Muscle of back (tissue), 3 donors: ENCODE measurements at regions not wholly inside any gene's neighbourhood (a gene's known extent, or its start where the extent isn't known, plus 50 kb on each side); places are given as distances from the start of the nearest gene placed in this dataset.
"Not testable (repeated sequence)": the region's sequence is repeated elsewhere in the genome, so short reads cannot be mapped to it uniquely, and the experiment has no call there.

Source experiments
- DNase-seq, 3 donors: peaks; one replicate each; pipeline versions ENCODE4 v3.0.0 to v3.0.0-alpha.2; 2013

- DNase-seq = not testable (repeated sequence)
These were observed 1131.9 kb downstream of the TMEM121 start for GRCh38 chr14:106658066-106658860.

- not testable (repeated sequence) for DNase-seq
These were observed 1135.2 kb downstream of the TMEM121 start for GRCh38 chr14:106661561-106661960.

- DNase-seq = no peak
These were observed 1136.7 kb downstream of the TMEM121 start for GRCh38 chr14:106662936-106663550.

- not testable (repeated sequence) for DNase-seq
These were observed 1137.5 kb downstream of the TMEM121 start for GRCh38 chr14:106663805-106664410.

- no peak for DNase-seq
These were observed 1139.4 kb downstream of the TMEM121 start for GRCh38 chr14:106665814-106666213.

GRCh38 chr14:106666341-106666740, 1140.0 kb downstream of the TMEM121 start:
- DNase-seq = no peak

- no peak for DNase-seq
These were observed 1143.6 kb downstream of the TMEM121 start for GRCh38 chr14:106670011-106670410.

- not testable (repeated sequence) for DNase-seq
These were observed 1147.7 kb downstream of the TMEM121 start for GRCh38 chr14:106674093-106674492.

GRCh38 chr14:106674509-106675125, 1148.2 kb downstream of the TMEM121 start:
- DNase-seq = not testable (repeated sequence)

- DNase-seq = not testable (repeated sequence)
These were observed 1149.3 kb downstream of the TMEM121 start for GRCh38 chr14:106675716-106676115.

GRCh38 chr14:106679776-106680175, 1153.4 kb downstream of the TMEM121 start:
- DNase-seq = no peak

GRCh38 chr14:106681161-106681560, 1154.8 kb downstream of the TMEM121 start:
- no peak for DNase-seq

- DNase-seq = no peak
These were observed 1155.2 kb downstream of the TMEM121 start for GRCh38 chr14:106681568-106681967.

GRCh38 chr14:106683631-106684030, 1157.2 kb downstream of the TMEM121 start:
- no peak for DNase-seq

- no peak for DNase-seq
These were observed 1160.2 kb downstream of the TMEM121 start for GRCh38 chr14:106686533-106686932.

GRCh38 chr14:106690333-106690891, 1164.0 kb downstream of the TMEM121 start:
- no peak for DNase-seq

GRCh38 chr14:106691601-106692291, 1165.4 kb downstream of the TMEM121 start:
- DNase-seq = no peak

GRCh38 chr14:106694638-106695393, 1168.4 kb downstream of the TMEM121 start:
- DNase-seq = no peak

GRCh38 chr14:106698620-106699267, 1172.4 kb downstream of the TMEM121 start:
- not testable (repeated sequence) for DNase-seq

- not testable (repeated sequence) for DNase-seq
These were observed 1177.3 kb downstream of the TMEM121 start for GRCh38 chr14:106703651-106704050.
